ENCODE measurements at regions not wholly inside any gene's neighbourhood (a gene's known extent, or its start where the extent isn't known, plus 50 kb on each side); places are given as distances from the start of the nearest gene placed in this dataset.

- no peaks in the 10 kb centered on the region for H4K20me1 ChIP-seq (ENCODE audit: low read depth, low read length)
- H3K9me2 ChIP-seq (replicated peaks; ENCODE audit: insufficient read depth, low read length), result no peaks in the 10 kb centered on the region
- no peaks in the 10 kb centered on the region for H3K27me3 ChIP-seq (ENCODE audit: low read length)
Measured at GRCh38 chr5:2453781-2454180, 297.7 kb downstream of the IRX2 start.

GRCh38 chr5:2451100-2451499 is 300.4 kb downstream of the IRX2 start:
- Histone ChIP-seq H3K4me3 (ENCODE audit: insufficient read depth, low read length, poor library complexity, severe bottlenecking) (no peak overlapping the region), H4K20me1 (ENCODE audit: low read depth, low read length) (no peaks in the 10 kb centered on the region), H3K79me2 (ENCODE audit: insufficient read depth, low read length) (no peaks in the 10 kb centered on the region), H2AFZ (ENCODE audit: low read depth, low read length, severe bottlenecking) (no peak overlapping the region), H3F3A (ENCODE audit: insufficient read depth) (no peaks in the 10 kb centered on the region), H3K36me3 (ENCODE audit: low read length) (no peaks in the 10 kb centered on the region), H3K27ac (ENCODE audit: low read depth, low read length) (no peak overlapping the region), H3K27me3 (ENCODE audit: low read length) (no peaks in the 10 kb centered on the region), H3K9me3 (ENCODE audit: insufficient read depth, low read length) (no peaks in the 10 kb centered on the region), H3K9ac (ENCODE audit: low read length) (no peak overlapping the region), H3K9me2 (replicated peaks; ENCODE audit: insufficient read depth, low read length) (no peaks in the 10 kb centered on the region), H3K4me2 (ENCODE audit: low read depth, low read length, poor library complexity, severe bottlenecking) (no peak overlapping the region)
- TF ChIP-seq EZH2phosphoT487 (conservative IDR thresholded peaks at IDR 0.05; ENCODE audit: low read length), result no peak
- TF ChIP-seq CTCF (IDR thresholded peaks at IDR 0.05; ENCODE audit: insufficient read depth, low read length, poor library complexity, severe bottlenecking), result no peak

More at GRCh38 chr5:2453781-2454180, 297.7 kb downstream of the IRX2 start:
- H2AFZ ChIP-seq (ENCODE audit: low read depth, low read length, severe bottlenecking), result no peak overlapping the region
- no peak overlapping the region for H3K4me2 ChIP-seq (ENCODE audit: low read depth, low read length, poor library complexity, severe bottlenecking)
- TF ChIP-seq EZH2phosphoT487 (conservative IDR thresholded peaks at IDR 0.05; ENCODE audit: low read length) (no peak), CTCF (IDR thresholded peaks at IDR 0.05; ENCODE audit: insufficient read depth, low read length, poor library complexity, severe bottlenecking) (no peak)
- no peaks in the 10 kb centered on the region for H3F3A ChIP-seq (ENCODE audit: insufficient read depth)
- no peaks in the 10 kb centered on the region for H3K79me2 ChIP-seq (ENCODE audit: insufficient read depth, low read length)
- H3K9me3 ChIP-seq (ENCODE audit: insufficient read depth, low read length), result no peaks in the 10 kb centered on the region
- H3K27ac ChIP-seq (ENCODE audit: low read depth, low read length), result no peak overlapping the region
- H3K9ac ChIP-seq (ENCODE audit: low read length), result no peak overlapping the region
- no peaks in the 10 kb centered on the region for H3K36me3 ChIP-seq (ENCODE audit: low read length)
- no peak overlapping the region for H3K4me3 ChIP-seq (ENCODE audit: insufficient read depth, low read length, poor library complexity, severe bottlenecking)

- Histone ChIP-seq H4K20me1 (ENCODE audit: low read depth, low read length) (no peaks in the 10 kb centered on the region), H3K79me2 (ENCODE audit: insufficient read depth, low read length) (no peaks in the 10 kb centered on the region), H3F3A (ENCODE audit: insufficient read depth) (no peaks in the 10 kb centered on the region), H3K36me3 (ENCODE audit: low read length) (no peaks in the 10 kb centered on the region), H3K9ac (ENCODE audit: low read length) (no peak overlapping the region), H3K27ac (ENCODE audit: low read depth, low read length) (no peak overlapping the region), H3K4me2 (ENCODE audit: low read depth, low read length, poor library complexity, severe bottlenecking) (no peak overlapping the region), H3K4me3 (ENCODE audit: insufficient read depth, low read length, poor library complexity, severe bottlenecking) (no peak overlapping the region), H2AFZ (ENCODE audit: low read depth, low read length, severe bottlenecking) (no peak overlapping the region), H3K9me2 (replicated peaks; ENCODE audit: insufficient read depth, low read length) (no peaks in the 10 kb centered on the region), H3K27me3 (ENCODE audit: low read length) (no peaks in the 10 kb centered on the region; the same call in 1 of the 2 replicates), H3K9me3 (ENCODE audit: insufficient read depth, low read length) (no peaks in the 10 kb centered on the region)
- TF ChIP-seq EZH2phosphoT487 (conservative IDR thresholded peaks at IDR 0.05; ENCODE audit: low read length), result no peak
- TF ChIP-seq CTCF (IDR thresholded peaks at IDR 0.05; ENCODE audit: insufficient read depth, low read length, poor library complexity, severe bottlenecking), result no peak
Measured at GRCh38 chr5:2442496-2443354, 308.8 kb downstream of the IRX2 start.
